Esophagus muscularis mucosa (tissue), 4 donors: ENCODE measurements at regions not wholly inside any gene's neighbourhood (a gene's known extent, or its start where the extent isn't known, plus 50 kb on each side); places are given as distances from the start of the nearest gene placed in this dataset.

Experiments
- DNase-seq: peaks from one replicate; pipeline ENCODE4 v3.0.0-alpha.2; 2017; ENCODE audit errors: extremely low spot score
- H3K27ac ChIP-seq, 4 donors: fragments of 200-600 bp; sonication (generic); replicated peaks in 1 of 4; 1 replicate in 3 of 4; 2 replicates in 1 of 4; pipeline ENCODE4 v1.5.1; 2016 to 2019; ENCODE audit warnings: mild to moderate bottlenecking in 1 of 4
- H3K27me3 ChIP-seq, 4 donors: fragments of 200-600 bp; sonication (generic); one replicate each; pipeline versions ENCODE4 v1.5.1 to v1.6.0; 2016 to 2019
- H3K36me3 ChIP-seq, 4 donors: fragments of 200-600 bp; sonication (generic); one replicate each; pipeline ENCODE4 v1.5.1; 2016 to 2019
- H3K4me1 ChIP-seq, 4 donors: fragments of 200-600 bp; sonication (generic); one replicate each; pipeline ENCODE4 v1.5.1; 2016 to 2019
- H3K4me3 ChIP-seq, 4 donors: fragments of 200-600 bp; sonication (generic); 1 replicate in 2 of 4; 2 replicates in 2 of 4; pipeline ENCODE4 v1.5.1; 2016 to 2019; ENCODE audit warnings: mild to moderate bottlenecking in 4 of 4, moderate library complexity in 1 of 4
- H3K9me3 ChIP-seq, 4 donors: fragments of 200-600 bp; sonication (generic); 1 replicate in 3 of 4; 2 replicates in 1 of 4; pipeline ENCODE4 v1.5.1; 2016 to 2019
- CTCF ChIP-seq, 3 experiments: fragments of 200-600 bp in 2 of 3; fragments of 450-650 bp in 1 of 3; sonication (generic) in 2 of 3; IDR thresholded peaks; one replicate each; pipeline ENCODE4 v1.5.1; 2017 to 2019; ENCODE audit warnings: antibody characterized with exemption in 3 of 3, mild to moderate bottlenecking in 2 of 3, moderate library complexity in 1 of 3
- EP300 ChIP-seq: sonication (generic); formaldehyde crosslinking; IDR thresholded peaks from one replicate; pipeline ENCODE4 v1.6.1; 2017; ENCODE audit warnings: antibody characterized with exemption
- POLR2A ChIP-seq: fragments of 450-650 bp; IDR thresholded peaks from one replicate; pipeline ENCODE4 v1.6.1; 2017; ENCODE audit warnings: antibody characterized with exemption, moderate library complexity, mild to moderate bottlenecking, low read depth
- POLR2AphosphoS5 ChIP-seq, 2 donors: sonication (generic); formaldehyde crosslinking; IDR thresholded peaks; one replicate each; pipeline ENCODE4 v1.6.1; 2017; ENCODE audit warnings: antibody characterized with exemption in 2 of 2
- WGBS: methylation state at CpG from one replicate; pipeline ENCODE4 v1.1.5; 2018; 5-methylcytosine and 5-hydroxymethylcytosine counted together
- intact Hi-C: fragments of 100-400 bp; cut with DNase I; formaldehyde crosslinking; loops from one replicate; pipeline ENCODE4 v1.15.1; 2023

- intact Hi-C loops: no loop called here
- no peaks in the 10 kb centered on the region for H3K4me1 ChIP-seq
- H3K36me3 ChIP-seq: no peaks in the 10 kb centered on the region
- TF ChIP-seq POLR2AphosphoS5 (IDR thresholded peaks at IDR 0.05) (no peak), CTCF (IDR thresholded peaks at IDR 0.05) (no peak), POLR2A (no peak), EP300 (no peak)
- H3K27me3 ChIP-seq: no peaks in the 10 kb centered on the region
- no peak for DNase-seq
- H3K27ac ChIP-seq: no peak overlapping the region
- WGBS: 74% methylated on average over 4 of the region's 4 CpGs
- H3K4me3 ChIP-seq: no peak overlapping the region
- H3K9me3 ChIP-seq: no peaks in the 10 kb centered on the region
These were observed 1697.1 kb upstream of the LRRTM1 start for GRCh38 chr2:82001614-82002013.

GRCh38 chr2:82000606-82001005, 1696.1 kb upstream of the LRRTM1 start:
- Histone ChIP-seq H3K36me3 (no peaks in the 10 kb centered on the region), H3K27ac (no peak overlapping the region), H3K4me1 (no peaks in the 10 kb centered on the region), H3K9me3 (no peaks in the 10 kb centered on the region), H3K27me3 (no peaks in the 10 kb centered on the region), H3K4me3 (no peak overlapping the region)
- no peak for DNase-seq
- TF ChIP-seq POLR2A (no peak), POLR2AphosphoS5 (IDR thresholded peaks at IDR 0.05) (no peak), CTCF (IDR thresholded peaks at IDR 0.05) (no peak), EP300 (no peak)
- WGBS: 89% methylated on average over 2 of the region's 2 CpGs
- intact Hi-C loops: no loop called here

- Histone ChIP-seq H3K4me1 (no peaks in the 10 kb centered on the region), H3K36me3 (no peaks in the 10 kb centered on the region), H3K4me3 (no peak overlapping the region), H3K27me3 (no peaks in the 10 kb centered on the region), H3K27ac (no peak overlapping the region), H3K9me3 (peaks cover 0 to 1% (median 0%) of the 10 kb centered on the region in 4 donors)
- 89% methylated on average over 3 of the region's 3 CpGs for WGBS
- no peak for DNase-seq
- intact Hi-C loops: no loop called here
- TF ChIP-seq POLR2A (no peak), POLR2AphosphoS5 (IDR thresholded peaks at IDR 0.05) (no peak), CTCF (IDR thresholded peaks at IDR 0.05) (no peak), EP300 (no peak)
These were observed 1691.8 kb upstream of the LRRTM1 start for GRCh38 chr2:81996332-81996731.

DNA sequence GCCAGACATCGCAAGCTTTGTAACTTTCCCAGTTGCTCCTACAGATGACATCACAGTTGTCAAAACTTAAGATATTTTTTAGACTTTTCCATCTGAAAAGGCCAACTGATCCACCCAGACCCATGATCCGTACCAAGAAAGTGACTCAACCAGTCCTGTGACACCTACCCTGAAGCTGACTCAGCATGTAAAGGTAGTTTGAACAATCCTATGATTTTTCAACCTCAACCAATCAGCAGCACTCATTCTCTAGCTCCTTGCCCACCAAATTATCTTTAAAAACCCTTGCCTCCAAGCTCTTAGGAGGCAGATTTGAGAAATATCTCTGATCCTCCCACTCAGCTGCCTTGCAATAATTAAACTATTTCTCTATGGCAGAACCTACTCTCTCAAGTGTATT, 1686.7 kb upstream of the LRRTM1 start:
- Histone ChIP-seq H3K27ac (no peak overlapping the region), H3K27me3 (no peaks in the 10 kb centered on the region), H3K9me3 (peaks cover 0 to 4% (median 0%) of the 10 kb centered on the region in 4 donors), H3K4me1 (no peaks in the 10 kb centered on the region), H3K4me3 (no peak overlapping the region), H3K36me3 (no peaks in the 10 kb centered on the region)
- TF ChIP-seq CTCF (IDR thresholded peaks at IDR 0.05): no peak
- no peak for TF ChIP-seq POLR2AphosphoS5 (IDR thresholded peaks at IDR 0.05)
- TF ChIP-seq POLR2A: no peak
- no peak for TF ChIP-seq EP300
- 94% methylated on average over 2 of the region's 2 CpGs for WGBS
- no peak for DNase-seq
- intact Hi-C loops: no loop called here

DNA sequence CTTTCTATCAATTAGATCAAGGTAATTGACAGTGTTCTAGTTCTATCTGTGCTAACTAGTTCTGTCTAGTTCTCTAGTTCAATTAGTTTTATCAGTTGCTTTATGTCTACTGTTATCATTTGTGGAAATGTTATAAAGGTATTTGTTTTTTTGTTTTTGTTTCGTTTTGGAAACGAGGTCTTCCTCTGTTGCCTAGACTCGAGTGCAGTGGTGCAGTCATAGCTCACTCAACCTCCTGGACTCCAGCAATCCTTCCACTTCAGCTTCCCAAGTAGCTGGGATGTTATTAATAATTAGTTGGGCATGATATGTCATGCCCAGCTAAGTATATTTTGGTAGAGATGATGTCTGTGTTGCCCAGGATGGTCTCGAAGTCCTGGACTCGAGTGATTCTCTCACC, 1682.8 kb upstream of the LRRTM1 start:
- intact Hi-C loops: no loop called here
- peaks cover 0 to 4% (median 0%) of the 10 kb centered on the region in 4 donors for H3K9me3 ChIP-seq
- 88% methylated on average over 5 of the region's 5 CpGs for WGBS
- no peaks in the 10 kb centered on the region for H3K27me3 ChIP-seq
- no peak overlapping the region for H3K27ac ChIP-seq
- TF ChIP-seq EP300 (no peak), POLR2A (no peak), POLR2AphosphoS5 (IDR thresholded peaks at IDR 0.05) (no peak), CTCF (IDR thresholded peaks at IDR 0.05) (no peak)
- DNase-seq: no peak
- no peak overlapping the region for H3K4me3 ChIP-seq
- no peaks in the 10 kb centered on the region for H3K4me1 ChIP-seq
- H3K36me3 ChIP-seq: no peaks in the 10 kb centered on the region
